Ascending aorta (tissue), 2 donors: ENCODE measurements at regions not wholly inside any gene's neighbourhood (a gene's known extent, or its start where the extent isn't known, plus 50 kb on each side); places are given as distances from the start of the nearest gene placed in this dataset.

ENCODE experiments used
- DNase-seq, 2 donors: peaks; one replicate each; pipeline ENCODE4 v3.0.0-alpha.2; 2019; ENCODE audit warnings: low spot score in 2 of 2
- H3K27ac ChIP-seq, 2 donors: fragments of 200-600 bp; sonication (generic); one replicate each; pipeline ENCODE4 v1.5.1; 2016 to 2017; ENCODE audit warnings: mild to moderate bottlenecking in 1 of 2
- H3K27me3 ChIP-seq: fragments of 200-600 bp; sonication (generic); one replicate; pipeline ENCODE4 v1.5.1; 2017
- H3K36me3 ChIP-seq, 2 donors: fragments of 200-600 bp; sonication (generic); one replicate each; pipeline ENCODE4 v1.5.1; 2016
- H3K4me1 ChIP-seq, 2 donors: fragments of 200-600 bp; sonication (generic); one replicate each; pipeline ENCODE4 v1.5.1; 2016 to 2017; ENCODE audit warnings: mild to moderate bottlenecking in 1 of 2
- H3K4me3 ChIP-seq, 2 donors: fragments of 200-600 bp; sonication (generic); one replicate each; pipeline ENCODE4 v1.5.1; 2016 to 2017; ENCODE audit warnings: mild to moderate bottlenecking in 1 of 2
- H3K9me3 ChIP-seq, 2 donors: fragments of 200-600 bp; sonication (generic); one replicate each; pipeline ENCODE4 v1.5.1; 2016
- intact Hi-C: fragments of 100-400 bp; cut with DNase I; formaldehyde crosslinking; loops from one replicate; pipeline ENCODE4 v1.15.1; 2023
- TF ChIP-seq, protein P1 (sequence below), 3 experiments: fragments of 200-600 bp in 2 of 3; fragments of 450-650 bp in 1 of 3; sonication (generic) in 2 of 3; IDR thresholded peaks; one replicate each; pipeline ENCODE4 v1.5.1; 2016 to 2019; ENCODE audit warnings: antibody characterized with exemption in 3 of 3, mild to moderate bottlenecking in 1 of 3, moderate library complexity in 1 of 3

DNA sequence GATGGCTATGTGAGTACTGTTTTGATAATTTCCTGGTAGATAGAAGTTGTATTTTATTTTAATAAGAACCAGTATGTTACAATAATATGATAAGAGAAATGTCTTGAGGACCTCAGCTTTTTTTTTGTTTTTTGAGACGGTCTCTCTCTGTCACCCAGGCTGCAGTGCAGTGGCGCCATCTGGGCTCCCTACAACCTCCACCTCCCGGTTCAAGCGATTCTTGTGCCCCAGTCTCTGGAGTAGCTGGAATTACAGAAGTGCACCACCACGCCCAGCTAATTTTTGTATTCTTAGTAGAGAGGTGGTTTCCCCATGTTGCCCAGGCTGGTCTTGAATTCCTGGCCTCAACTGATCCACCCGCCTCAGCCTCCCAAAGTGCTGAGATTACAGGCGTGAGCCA is 968.1 kb upstream of the ADGRL4 start:
- Histone ChIP-seq H3K4me3 (no peak overlapping the region), H3K27ac (no peak overlapping the region), H3K36me3 (no peaks in the 10 kb centered on the region), H3K27me3 (no peaks in the 10 kb centered on the region), H3K9me3 (no peaks in the 10 kb centered on the region), H3K4me1 (no peaks in the 10 kb centered on the region)
- TF ChIP-seq, protein P1, sequence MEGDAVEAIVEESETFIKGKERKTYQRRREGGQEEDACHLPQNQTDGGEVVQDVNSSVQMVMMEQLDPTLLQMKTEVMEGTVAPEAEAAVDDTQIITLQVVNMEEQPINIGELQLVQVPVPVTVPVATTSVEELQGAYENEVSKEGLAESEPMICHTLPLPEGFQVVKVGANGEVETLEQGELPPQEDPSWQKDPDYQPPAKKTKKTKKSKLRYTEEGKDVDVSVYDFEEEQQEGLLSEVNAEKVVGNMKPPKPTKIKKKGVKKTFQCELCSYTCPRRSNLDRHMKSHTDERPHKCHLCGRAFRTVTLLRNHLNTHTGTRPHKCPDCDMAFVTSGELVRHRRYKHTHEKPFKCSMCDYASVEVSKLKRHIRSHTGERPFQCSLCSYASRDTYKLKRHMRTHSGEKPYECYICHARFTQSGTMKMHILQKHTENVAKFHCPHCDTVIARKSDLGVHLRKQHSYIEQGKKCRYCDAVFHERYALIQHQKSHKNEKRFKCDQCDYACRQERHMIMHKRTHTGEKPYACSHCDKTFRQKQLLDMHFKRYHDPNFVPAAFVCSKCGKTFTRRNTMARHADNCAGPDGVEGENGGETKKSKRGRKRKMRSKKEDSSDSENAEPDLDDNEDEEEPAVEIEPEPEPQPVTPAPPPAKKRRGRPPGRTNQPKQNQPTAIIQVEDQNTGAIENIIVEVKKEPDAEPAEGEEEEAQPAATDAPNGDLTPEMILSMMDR (IDR thresholded peaks at IDR 0.05): no peak
- intact Hi-C loops: no loop called here
- no peak for DNase-seq

DNA sequence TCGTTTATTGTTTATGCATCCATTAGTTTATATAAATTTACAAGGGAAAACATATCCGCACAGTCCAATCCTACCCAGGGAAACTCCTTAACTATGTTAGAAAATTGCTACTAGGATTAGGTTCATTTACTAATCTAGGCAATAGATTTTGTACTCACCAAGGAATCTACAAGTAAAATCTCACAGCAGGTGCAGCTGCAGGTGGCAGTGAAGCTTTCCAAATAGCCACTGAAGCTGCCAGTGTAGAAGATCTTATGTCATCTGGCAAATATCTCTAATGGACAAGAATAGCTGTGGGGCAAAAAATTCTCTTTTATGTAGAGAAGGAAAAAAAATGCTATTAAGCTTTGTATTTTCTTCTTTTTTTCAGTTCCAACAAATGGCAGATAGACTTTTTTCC is 963.4 kb upstream of the ADGRL4 start:
- Histone ChIP-seq H3K4me3 (no peak overlapping the region), H3K27ac (no peak overlapping the region), H3K9me3 (no peaks in the 10 kb centered on the region), H3K27me3 (no peaks in the 10 kb centered on the region), H3K36me3 (no peaks in the 10 kb centered on the region), H3K4me1 (no peaks in the 10 kb centered on the region)
- TF ChIP-seq, protein P1 (IDR thresholded peaks at IDR 0.05): no peak
- intact Hi-C loops: no loop called here
- DNase-seq: no peak

DNA sequence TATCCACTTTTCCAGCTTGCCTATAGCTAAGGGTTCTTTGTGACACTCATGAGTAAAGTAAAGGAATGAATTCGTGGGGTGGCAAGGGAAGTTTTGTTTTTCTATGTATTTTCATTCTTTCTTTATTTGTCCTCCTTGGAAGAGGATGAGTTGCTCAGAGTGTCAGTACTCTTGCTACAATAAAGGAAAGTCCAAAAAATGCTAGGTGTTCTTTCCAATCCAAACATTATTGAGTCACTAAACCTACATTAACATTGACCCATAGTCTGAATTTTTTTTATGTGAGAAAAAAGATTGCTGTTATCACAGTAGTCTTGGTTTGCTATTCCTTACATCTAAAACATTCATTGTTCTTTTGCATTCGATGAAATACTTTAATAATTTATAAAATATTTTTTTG is 959.9 kb upstream of the ADGRL4 start:
- Histone ChIP-seq H3K36me3 (no peaks in the 10 kb centered on the region), H3K27ac (no peak overlapping the region), H3K4me1 (no peaks in the 10 kb centered on the region), H3K27me3 (no peaks in the 10 kb centered on the region), H3K4me3 (no peak overlapping the region), H3K9me3 (no peaks in the 10 kb centered on the region)
- DNase-seq: no peak
- TF ChIP-seq, protein P1 (IDR thresholded peaks at IDR 0.05): no peak
- intact Hi-C loops: no loop called here

DNA sequence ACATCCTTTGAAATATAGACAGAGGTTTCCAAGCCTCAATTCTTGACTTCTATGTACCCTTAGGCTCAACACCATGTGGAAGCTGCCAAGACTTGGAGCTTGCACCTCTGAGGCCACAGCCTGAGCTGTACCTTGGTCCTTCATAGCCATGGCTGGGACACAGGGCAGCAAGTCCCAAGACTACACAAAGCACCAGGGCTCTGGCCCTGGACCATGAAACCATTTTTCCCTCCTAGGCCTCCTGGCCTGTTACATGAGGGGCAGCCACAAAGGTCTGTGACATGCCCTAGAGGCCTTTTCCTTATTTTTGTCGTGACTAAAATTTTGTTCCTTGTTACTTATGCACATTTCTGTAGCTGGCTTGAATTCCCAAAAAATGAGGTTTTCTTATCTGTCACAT is 953.1 kb upstream of the ADGRL4 start:
- no peak overlapping the region for H3K27ac ChIP-seq
- H3K27me3 ChIP-seq: no peaks in the 10 kb centered on the region
- TF ChIP-seq, protein P1 (IDR thresholded peaks at IDR 0.05): no peak
- no peaks in the 10 kb centered on the region for H3K4me1 ChIP-seq
- no peaks in the 10 kb centered on the region for H3K36me3 ChIP-seq
- intact Hi-C loops: no loop called here
- no peaks in the 10 kb centered on the region for H3K9me3 ChIP-seq
- no peak for DNase-seq
- no peak overlapping the region for H3K4me3 ChIP-seq

DNA sequence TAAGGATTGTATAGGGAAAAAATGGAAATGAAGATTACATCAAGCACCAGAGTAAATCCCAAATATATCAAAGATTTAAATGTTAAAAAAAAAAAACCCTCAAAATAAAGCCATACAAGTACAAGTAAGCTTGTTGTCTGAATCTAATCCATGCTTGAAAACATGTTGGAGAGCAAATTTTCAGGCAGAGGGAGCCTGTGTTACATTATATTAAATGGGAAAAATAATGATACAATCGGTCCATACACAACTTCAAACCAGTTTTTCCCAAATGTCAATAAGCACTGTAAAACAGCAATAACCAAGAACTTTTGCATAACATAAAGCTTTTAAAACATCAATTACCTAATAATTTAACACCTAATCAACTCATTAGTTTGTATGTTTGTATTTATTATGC is 949.4 kb upstream of the ADGRL4 start:
- Histone ChIP-seq H3K27ac (no peak overlapping the region), H3K4me3 (no peak overlapping the region), H3K36me3 (no peaks in the 10 kb centered on the region), H3K27me3 (no peaks in the 10 kb centered on the region), H3K9me3 (no peaks in the 10 kb centered on the region), H3K4me1 (no peaks in the 10 kb centered on the region)
- TF ChIP-seq, protein P1 (IDR thresholded peaks at IDR 0.05): no peak
- no peak for DNase-seq
- intact Hi-C loops: no loop called here

DNA sequence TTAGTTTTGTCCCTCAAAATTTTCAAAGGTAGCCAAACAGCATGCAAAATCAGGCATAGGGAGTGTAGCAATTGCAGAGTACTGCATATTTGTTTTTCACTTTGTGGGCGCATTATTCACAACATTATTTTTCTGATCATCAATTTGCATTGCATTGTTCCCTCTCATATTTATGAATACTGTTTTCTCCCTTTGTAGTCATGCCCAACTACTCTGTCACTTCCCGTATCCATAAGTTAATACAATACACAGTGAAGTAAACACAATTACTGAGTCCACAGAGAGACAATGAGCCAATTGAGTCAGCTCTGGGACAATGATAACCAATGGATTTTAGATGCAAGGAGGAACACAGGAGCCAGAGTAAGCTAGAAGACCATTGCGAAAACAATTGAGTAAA is 944.0 kb upstream of the ADGRL4 start:
- no peak for DNase-seq
- no peaks in the 10 kb centered on the region for H3K27me3 ChIP-seq
- TF ChIP-seq, protein P1 (IDR thresholded peaks at IDR 0.05): no peak
- H3K36me3 ChIP-seq: no peaks in the 10 kb centered on the region
- H3K27ac ChIP-seq: no peak overlapping the region
- no peaks in the 10 kb centered on the region for H3K9me3 ChIP-seq
- H3K4me3 ChIP-seq: no peak overlapping the region
- no peaks in the 10 kb centered on the region for H3K4me1 ChIP-seq
- intact Hi-C loops: no loop called here
